ENCODE measurements at regions not wholly inside any gene's neighbourhood (a gene's known extent, or its start where the extent isn't known, plus 50 kb on each side); places are given as distances from the start of the nearest gene placed in this dataset.

DNA sequence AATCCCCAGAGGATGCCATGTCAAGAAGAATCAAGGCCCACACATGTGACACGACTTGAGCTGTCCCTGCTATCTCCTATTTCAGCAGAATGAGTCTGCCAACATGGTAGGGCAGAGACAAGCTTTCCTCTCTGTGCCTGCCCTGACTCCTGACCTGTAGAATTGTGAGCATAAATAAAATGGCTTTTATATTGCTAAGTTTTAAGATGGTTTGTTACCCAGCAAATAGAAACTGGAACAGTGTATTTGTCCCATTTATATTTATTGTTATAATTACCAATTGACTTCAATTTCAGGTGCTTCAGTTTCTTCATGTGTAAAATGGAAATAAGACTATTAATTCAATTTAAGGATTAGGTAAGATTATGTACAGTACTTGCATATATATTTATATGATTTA, 90.5 kb downstream of the ASB1 start:
- ATAC-seq = no peak
- intact Hi-C loops (cut with micrococcal nuclease; ENCODE audit: unreplicated experiment) = no loop called here

GRCh38 chr2:238518172-238518820, 91.6 kb downstream of the ASB1 start:
- in situ Hi-C loops (cut with HindIII; ENCODE audit: low pct_unique_long_range_greater_than_20kb, low sequenced_read_pairs) = no loop called here

More for the DNA sequence above, 90.5 kb downstream of the ASB1 start:
- Histone ChIP-seq H3K27ac (ENCODE audit: low read length) (no peak overlapping the region), H3K9me3 (ENCODE audit: control insufficient read depth, insufficient read depth, low read depth, low read length) (peaks cover 13% of the 10 kb centered on the region; the same call in 1 of the 2 replicates), H3K4me1 (ENCODE audit: control insufficient read depth, insufficient read depth, low read length) (no peaks in the 10 kb centered on the region), H3K4me3 (ENCODE audit: low read depth in 2 of 2, low read length in 2 of 2) (no peak overlapping the region), H3K27me3 (ENCODE audit: control insufficient read depth, insufficient read depth, low read length) (no peaks in the 10 kb centered on the region), H3K36me3 (ENCODE audit: control insufficient read depth, insufficient read depth, low read length) (no peaks in the 10 kb centered on the region)
- in situ Hi-C loops (cut with HindIII; ENCODE audit: low pct_unique_long_range_greater_than_20kb, low sequenced_read_pairs) = no loop called here
- ChIA-PET CTCF (no interaction called here), POLR2A (interaction anchor here (0.6 kb wide), 1 partner anchor 20 kb away, joined by 4 read pairs; no protein-coding TSS in a partner anchor)
- TF ChIP-seq TCF7L2 (IDR thresholded peaks at IDR 0.05; ENCODE audit: low read depth, low read length) (no peak), POLR2AphosphoS5 (IDR thresholded peaks at IDR 0.05; ENCODE audit: low read depth, low read length) (no peak)
- TF ChIP-seq, protein P1, sequence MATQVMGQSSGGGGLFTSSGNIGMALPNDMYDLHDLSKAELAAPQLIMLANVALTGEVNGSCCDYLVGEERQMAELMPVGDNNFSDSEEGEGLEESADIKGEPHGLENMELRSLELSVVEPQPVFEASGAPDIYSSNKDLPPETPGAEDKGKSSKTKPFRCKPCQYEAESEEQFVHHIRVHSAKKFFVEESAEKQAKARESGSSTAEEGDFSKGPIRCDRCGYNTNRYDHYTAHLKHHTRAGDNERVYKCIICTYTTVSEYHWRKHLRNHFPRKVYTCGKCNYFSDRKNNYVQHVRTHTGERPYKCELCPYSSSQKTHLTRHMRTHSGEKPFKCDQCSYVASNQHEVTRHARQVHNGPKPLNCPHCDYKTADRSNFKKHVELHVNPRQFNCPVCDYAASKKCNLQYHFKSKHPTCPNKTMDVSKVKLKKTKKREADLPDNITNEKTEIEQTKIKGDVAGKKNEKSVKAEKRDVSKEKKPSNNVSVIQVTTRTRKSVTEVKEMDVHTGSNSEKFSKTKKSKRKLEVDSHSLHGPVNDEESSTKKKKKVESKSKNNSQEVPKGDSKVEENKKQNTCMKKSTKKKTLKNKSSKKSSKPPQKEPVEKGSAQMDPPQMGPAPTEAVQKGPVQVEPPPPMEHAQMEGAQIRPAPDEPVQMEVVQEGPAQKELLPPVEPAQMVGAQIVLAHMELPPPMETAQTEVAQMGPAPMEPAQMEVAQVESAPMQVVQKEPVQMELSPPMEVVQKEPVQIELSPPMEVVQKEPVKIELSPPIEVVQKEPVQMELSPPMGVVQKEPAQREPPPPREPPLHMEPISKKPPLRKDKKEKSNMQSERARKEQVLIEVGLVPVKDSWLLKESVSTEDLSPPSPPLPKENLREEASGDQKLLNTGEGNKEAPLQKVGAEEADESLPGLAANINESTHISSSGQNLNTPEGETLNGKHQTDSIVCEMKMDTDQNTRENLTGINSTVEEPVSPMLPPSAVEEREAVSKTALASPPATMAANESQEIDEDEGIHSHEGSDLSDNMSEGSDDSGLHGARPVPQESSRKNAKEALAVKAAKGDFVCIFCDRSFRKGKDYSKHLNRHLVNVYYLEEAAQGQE (IDR thresholded peaks at IDR 0.05; ENCODE audit: insufficient read depth in 1 of 2, low read depth in 2 of 2, low read length in 1 of 2) = no peak
- no peak for DNase-seq (ENCODE audit: low read depth, low spot score)
- BruUV-seq (replicated peaks) = no TSS peak

More at GRCh38 chr2:238518172-238518820, 91.6 kb downstream of the ASB1 start:
- intact Hi-C loops (cut with micrococcal nuclease; ENCODE audit: unreplicated experiment) = no loop called here
- CTCF ChIA-PET = no interaction called here
- no peak for DNase-seq (ENCODE audit: low read depth, low spot score)
- TF ChIP-seq TCF7L2 (IDR thresholded peaks at IDR 0.05; ENCODE audit: low read depth, low read length) = no peak
- TF ChIP-seq CTCF (IDR thresholded peaks at IDR 0.05) = no peak
- no peak for TF ChIP-seq SIN3A (IDR thresholded peaks at IDR 0.05; ENCODE audit: borderline replicate concordance, insufficient read depth, low read depth, low read length)
- TF ChIP-seq POLR2AphosphoS5 (IDR thresholded peaks at IDR 0.05; ENCODE audit: low read depth, low read length) = no peak
- TF ChIP-seq, protein P1 (IDR thresholded peaks at IDR 0.05; ENCODE audit: insufficient read depth in 1 of 2, low read depth in 2 of 2, low read length in 1 of 2) = no peak
- H3K4me1 ChIP-seq (ENCODE audit: control insufficient read depth, insufficient read depth, low read length) = no peaks in the 10 kb centered on the region
- peaks cover 13% of the 10 kb centered on the region; the same call in 1 of the 2 replicates for H3K9me3 ChIP-seq (ENCODE audit: control insufficient read depth, insufficient read depth, low read depth, low read length)
- no peak overlapping the region for H3K4me3 ChIP-seq (ENCODE audit: low read depth in 2 of 2, low read length in 2 of 2)
- no peaks in the 10 kb centered on the region for H3K36me3 ChIP-seq (ENCODE audit: control insufficient read depth, insufficient read depth, low read length)
- no peak for ATAC-seq
- POLR2A ChIA-PET = no interaction called here
- H3K27me3 ChIP-seq (ENCODE audit: control insufficient read depth, insufficient read depth, low read length) = no peaks in the 10 kb centered on the region
- BruUV-seq (replicated peaks) = no TSS peak
- H3K27ac ChIP-seq (ENCODE audit: low read length) = no peak overlapping the region
